DOHH2 (cell line): ENCODE measurements at regions not wholly inside any gene's neighbourhood (a gene's known extent, or its start where the extent isn't known, plus 50 kb on each side); places are given as distances from the start of the nearest gene placed in this dataset.

Source experiments
- H3F3A ChIP-seq: fragments of 200-600 bp; sonication (generic), shearing (Covaris generic); 2 replicates; pipeline ENCODE4 v1.6.0; 2016; ENCODE audit warnings: antibody characterized with exemption, mild to moderate bottlenecking; ENCODE audit not compliant: control insufficient read depth, insufficient read depth
- H3K27ac ChIP-seq: fragments of 200-600 bp; sonication (generic); 2 replicates; pipeline ENCODE4 v1.5.1; 2014; ENCODE audit warnings: low read depth, mild to moderate bottlenecking, low read length, moderate library complexity
- H3K27me3 ChIP-seq: fragments of 200-600 bp; sonication (generic); 2 replicates; pipeline ENCODE4 v1.6.1; 2014; ENCODE audit warnings: mild to moderate bottlenecking, low read length, mixed read lengths; ENCODE audit not compliant: control insufficient read depth
- H3K36me3 ChIP-seq: fragments of 200-600 bp; sonication (generic); 2 replicates; pipeline ENCODE4 v1.6.1; 2014; ENCODE audit warnings: mild to moderate bottlenecking, low read length, moderate library complexity, mixed read lengths; ENCODE audit not compliant: control insufficient read depth
- H3K4me1 ChIP-seq: fragments of 200-600 bp; sonication (generic); 2 replicates; pipeline ENCODE4 v1.6.1; 2014; ENCODE audit warnings: mild to moderate bottlenecking, low read length, mixed read lengths; ENCODE audit not compliant: control insufficient read depth
- H3K4me2 ChIP-seq: fragments of 200-600 bp; sonication (generic); 2 replicates; pipeline ENCODE4 v1.6.0; 2014; ENCODE audit warnings: mild to moderate bottlenecking, low read length, moderate library complexity
- H3K4me3 ChIP-seq: fragments of 200-600 bp; sonication (generic); 2 replicates; pipeline ENCODE4 v1.5.1; 2014; ENCODE audit warnings: mild to moderate bottlenecking, low read length, mixed read lengths
- H3K79me2 ChIP-seq: fragments of 200-600 bp; sonication (generic); 2 replicates; pipeline ENCODE4 v1.6.1; 2014; ENCODE audit warnings: mild to moderate bottlenecking, low read length, mixed read lengths; ENCODE audit not compliant: control insufficient read depth
- H3K9me2 ChIP-seq: fragments of 200-600 bp; sonication (generic); replicated peaks from 2 replicates; pipeline ENCODE4 v1.6.1; 2014; ENCODE audit warnings: mild to moderate bottlenecking, low read length, mixed read lengths; ENCODE audit not compliant: control insufficient read depth
- H3K9me3 ChIP-seq: fragments of 200-600 bp; sonication (generic); 2 replicates; pipeline ENCODE4 v1.6.1; 2014; ENCODE audit warnings: antibody characterized with exemption, low read length, mixed read lengths; ENCODE audit not compliant: control insufficient read depth, insufficient read depth
- H4K20me1 ChIP-seq: fragments of 200-600 bp; sonication (generic); 2 replicates; pipeline ENCODE4 v1.6.0; 2014; ENCODE audit warnings: low read depth, mild to moderate bottlenecking, antibody characterized with exemption, low read length, moderate library complexity; ENCODE audit not compliant: control insufficient read depth, insufficient read depth
- EZH2phosphoT487 ChIP-seq: fragments of 200-600 bp; sonication (generic); IDR thresholded peaks from 2 replicates; pipeline ENCODE4 v1.6.1; 2017; ENCODE audit warnings: borderline replicate concordance, mild to moderate bottlenecking, antibody characterized with exemption, low read length, moderate library complexity, mixed read lengths
- TF ChIP-seq, protein P1 (sequence below): fragments of 200-600 bp; sonication (generic); IDR thresholded peaks from one replicate; pipeline ENCODE4 v1.5.1; 2014; ENCODE audit warnings: antibody characterized with exemption, mild to moderate bottlenecking, low read depth, low read length; ENCODE audit not compliant: poor library complexity, severe bottlenecking

DNA sequence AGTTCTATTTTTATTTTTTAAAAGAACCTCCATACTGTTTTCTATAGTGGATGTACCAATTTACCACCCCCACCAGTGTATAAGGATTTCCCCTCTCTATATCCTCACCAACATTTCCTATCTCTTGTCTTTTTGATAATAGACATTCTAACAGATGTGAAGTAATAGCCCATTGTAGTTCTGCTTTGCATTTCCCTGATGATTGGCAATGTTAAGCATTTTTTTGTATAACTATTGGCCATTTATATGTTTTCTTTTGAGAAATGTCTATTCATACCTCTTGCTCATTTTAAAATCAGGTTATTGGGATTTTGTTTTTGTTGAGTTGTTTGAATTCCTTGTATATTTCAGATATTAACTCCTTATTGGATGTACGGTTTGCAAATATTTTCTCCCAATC lies 251.1 kb upstream of the HTR2C start:
- Histone ChIP-seq H3K27me3 (no peaks in the 10 kb centered on the region), H3K4me1 (no peaks in the 10 kb centered on the region), H3K4me2 (no peak overlapping the region), H3K4me3 (no peak overlapping the region), H3K36me3 (no peaks in the 10 kb centered on the region), H3K79me2 (no peaks in the 10 kb centered on the region), H3K9me3 (no peaks in the 10 kb centered on the region), H3K27ac (no peak overlapping the region), H3K9me2 (no peaks in the 10 kb centered on the region), H3F3A (no peaks in the 10 kb centered on the region), H4K20me1 (no peaks in the 10 kb centered on the region)
- TF ChIP-seq EZH2phosphoT487: no peak
- TF ChIP-seq, protein P1, sequence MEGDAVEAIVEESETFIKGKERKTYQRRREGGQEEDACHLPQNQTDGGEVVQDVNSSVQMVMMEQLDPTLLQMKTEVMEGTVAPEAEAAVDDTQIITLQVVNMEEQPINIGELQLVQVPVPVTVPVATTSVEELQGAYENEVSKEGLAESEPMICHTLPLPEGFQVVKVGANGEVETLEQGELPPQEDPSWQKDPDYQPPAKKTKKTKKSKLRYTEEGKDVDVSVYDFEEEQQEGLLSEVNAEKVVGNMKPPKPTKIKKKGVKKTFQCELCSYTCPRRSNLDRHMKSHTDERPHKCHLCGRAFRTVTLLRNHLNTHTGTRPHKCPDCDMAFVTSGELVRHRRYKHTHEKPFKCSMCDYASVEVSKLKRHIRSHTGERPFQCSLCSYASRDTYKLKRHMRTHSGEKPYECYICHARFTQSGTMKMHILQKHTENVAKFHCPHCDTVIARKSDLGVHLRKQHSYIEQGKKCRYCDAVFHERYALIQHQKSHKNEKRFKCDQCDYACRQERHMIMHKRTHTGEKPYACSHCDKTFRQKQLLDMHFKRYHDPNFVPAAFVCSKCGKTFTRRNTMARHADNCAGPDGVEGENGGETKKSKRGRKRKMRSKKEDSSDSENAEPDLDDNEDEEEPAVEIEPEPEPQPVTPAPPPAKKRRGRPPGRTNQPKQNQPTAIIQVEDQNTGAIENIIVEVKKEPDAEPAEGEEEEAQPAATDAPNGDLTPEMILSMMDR: no peak

DNA sequence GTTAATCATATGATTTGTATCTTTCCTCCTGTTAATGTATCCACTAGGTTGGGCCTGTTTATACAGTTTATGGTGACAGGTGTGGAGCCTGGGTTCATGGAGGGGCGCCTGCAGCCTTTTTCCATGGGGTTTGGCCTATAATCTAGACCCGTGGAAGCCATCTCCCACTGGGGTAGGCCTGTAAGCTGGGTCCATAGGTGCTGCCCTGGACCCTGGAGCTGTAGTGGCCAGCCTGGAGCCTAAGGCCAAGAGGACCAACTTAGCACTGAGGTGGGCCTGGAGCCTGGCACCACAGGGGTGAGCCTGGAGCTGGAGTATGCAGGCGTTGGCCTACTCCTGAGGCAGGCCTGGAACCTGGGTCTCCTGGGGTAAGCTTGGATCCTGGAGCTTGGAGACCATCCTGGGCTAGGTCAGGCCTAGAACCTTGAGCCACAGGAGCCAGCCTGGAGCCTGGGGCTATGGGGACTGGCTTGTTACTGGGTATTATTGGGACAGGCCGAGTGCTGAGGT lies 249.4 kb upstream of the HTR2C start:
- no peaks in the 10 kb centered on the region for H3K9me2 ChIP-seq
- no peaks in the 10 kb centered on the region for H3K9me3 ChIP-seq
- H3K4me3 ChIP-seq: no peak overlapping the region
- no peak overlapping the region for H3K4me2 ChIP-seq
- H3F3A ChIP-seq: no peaks in the 10 kb centered on the region
- H4K20me1 ChIP-seq: no peaks in the 10 kb centered on the region
- H3K27me3 ChIP-seq: no peaks in the 10 kb centered on the region
- no peaks in the 10 kb centered on the region for H3K4me1 ChIP-seq
- H3K27ac ChIP-seq: no peak overlapping the region
- TF ChIP-seq EZH2phosphoT487: no peak
- TF ChIP-seq, protein P1: no peak
- H3K79me2 ChIP-seq: no peaks in the 10 kb centered on the region
- H3K36me3 ChIP-seq: no peaks in the 10 kb centered on the region

DNA sequence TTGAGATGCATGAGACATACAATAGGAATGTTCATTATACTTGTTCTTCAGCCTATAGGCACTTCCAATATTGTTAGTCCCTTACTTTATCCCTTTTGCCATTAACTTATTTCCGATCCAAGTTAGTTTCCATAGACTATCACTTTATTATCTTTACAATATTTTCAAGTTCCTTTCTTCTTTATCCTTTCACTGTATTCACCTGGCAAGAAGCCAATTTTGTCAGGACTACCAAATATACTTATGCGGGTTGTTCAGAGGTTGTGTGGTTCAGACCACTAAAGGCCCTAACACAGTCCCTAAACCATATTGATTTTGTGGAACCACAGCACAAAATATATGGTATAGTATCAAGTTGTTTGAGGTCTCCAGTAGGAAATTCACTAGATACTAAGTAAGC lies 245.0 kb upstream of the HTR2C start:
- H3K4me1 ChIP-seq: no peaks in the 10 kb centered on the region
- H3K79me2 ChIP-seq: no peaks in the 10 kb centered on the region
- H3K4me2 ChIP-seq: no peak overlapping the region
- H4K20me1 ChIP-seq: no peaks in the 10 kb centered on the region
- no peaks in the 10 kb centered on the region for H3K36me3 ChIP-seq
- no peaks in the 10 kb centered on the region for H3K27me3 ChIP-seq
- H3K9me2 ChIP-seq: no peaks in the 10 kb centered on the region
- H3K27ac ChIP-seq: no peak overlapping the region
- H3F3A ChIP-seq: no peaks in the 10 kb centered on the region
- H3K4me3 ChIP-seq: no peak overlapping the region
- TF ChIP-seq, protein P1: no peak
- no peak for TF ChIP-seq EZH2phosphoT487
- H3K9me3 ChIP-seq: no peaks in the 10 kb centered on the region
